Motor neuron (in vitro differentiated cells): ENCODE measurements at regions not wholly inside any gene's neighbourhood (a gene's known extent, or its start where the extent isn't known, plus 50 kb on each side); places are given as distances from the start of the nearest gene placed in this dataset.

Experiments used
- ATAC-seq, 8 experiments: fragments of 200-7000 bp; cut with Tn5 transposase; replicated peaks in 6 of 8; 2 replicates each; pipeline ENCODE4 v1.8.0; 2021; ENCODE audit warnings: mild to moderate bottlenecking in 8 of 8, moderate library complexity in 8 of 8
- H3K27ac ChIP-seq, 2 donors: fragments of 250-450 bp; sonication (Bioruptor Pico); 2 replicates each; pipeline ENCODE4 v1.9.0; 2021; ENCODE audit warnings: antibody characterized with exemption in 2 of 2, mild to moderate bottlenecking in 2 of 2, moderate library complexity in 1 of 2
- H3K4me1 ChIP-seq, 2 donors: fragments of 250-450 bp; sonication (Bioruptor Pico); replicated peaks in 1 of 2; 2 replicates each; pipeline ENCODE4 v1.6.1; 2021; ENCODE audit warnings: antibody characterized with exemption in 2 of 2, mild to moderate bottlenecking in 2 of 2, moderate library complexity in 1 of 2
- H3K4me3 ChIP-seq, 5 donors: fragments of 250-450 bp; sonication (Bioruptor Pico); 2 replicates each; pipeline ENCODE4 v1.9.0; 2021; ENCODE audit warnings: antibody characterized with exemption in 5 of 5, mild to moderate bottlenecking in 5 of 5, moderate library complexity in 4 of 5
- WGBS, 10 experiments: fragments of 450-650 bp; shearing (Covaris generic); methylation state at CpG; one replicate each; pipeline ENCODE4 v1.0.0; 2022; 5-methylcytosine and 5-hydroxymethylcytosine counted together
- in situ Hi-C, 9 experiments: fragments of 400-800 bp; cut with MboI; loops; one replicate each; pipeline ENCODE4 v1.15.0; 2021; ENCODE audit warnings: low sequenced_read_pairs in 9 of 9, low pct_unique_long_range_greater_than_20kb in 2 of 9; ENCODE audit not compliant: unreplicated experiment in 9 of 9

GRCh38 chr20:60486315-60486714 is 528.1 kb downstream of the CDH26 start:
- no peak overlapping the region for H3K27ac ChIP-seq
- in situ Hi-C loops = no loop called here
- WGBS, 10 experiments = 20 to 94% (median 88%) methylated on average over 1 to 8 of the region's 10 CpGs; no CpG with 5 or more reads in 2 of the 10 experiments
- H3K4me1 ChIP-seq = peaks cover 20 to 24% of the 10 kb centered on the region in 2 donors
- ATAC-seq = no peak
- H3K4me3 ChIP-seq = no peak overlapping the region

- peaks cover 20 to 25% of the 10 kb centered on the region in 2 donors for H3K4me1 ChIP-seq
- H3K27ac ChIP-seq = no peak overlapping the region
- peak in 3 of 8 experiments; percentile 13 to 87 (median 84) for ATAC-seq
- no peak overlapping the region for H3K4me3 ChIP-seq
- WGBS, 10 experiments = 6 to 91% (median 60%) methylated on average over 1 to 5 of the region's 8 CpGs; no CpG with 5 or more reads in 3 of the 10 experiments
- in situ Hi-C loops = no loop called here
These were observed 528.7 kb downstream of the CDH26 start for GRCh38 chr20:60486937-60487336.

- peak in 6 of 8 experiments; percentile 30 to 89 (median 64) for ATAC-seq
- H3K4me1 ChIP-seq = peaks cover 24 to 28% of the 10 kb centered on the region in 2 donors
- peak overlapping the region; percentile 4 to 53 for H3K27ac ChIP-seq
- in situ Hi-C loops = no loop called here
- WGBS, 10 experiments = 0 to 93% (median 62%) methylated on average over 2 to 6 of the region's 8 CpGs; no CpG with 5 or more reads in 2 of the 10 experiments
- no peak overlapping the region for H3K4me3 ChIP-seq
These were observed 532.2 kb downstream of the CDH26 start for GRCh38 chr20:60490217-60491050.

GRCh38 chr20:60491051-60491581 is 532.9 kb downstream of the CDH26 start:
- no peak for ATAC-seq
- Histone ChIP-seq H3K27ac (peak overlapping the region; percentile 4 to 53), H3K4me3 (no peak overlapping the region), H3K4me1 (peaks cover 24 to 28% of the 10 kb centered on the region in 2 donors)
- WGBS, 10 experiments = 20 to 81% (median 49%) methylated on average over 1 to 5 of the region's 5 CpGs; no CpG with 5 or more reads in 4 of the 10 experiments
- in situ Hi-C loops = no loop called here

GRCh38 chr20:60494476-60494875 is 536.3 kb downstream of the CDH26 start:
- H3K27ac ChIP-seq = no peak overlapping the region
- H3K4me3 ChIP-seq = no peak overlapping the region
- ATAC-seq = no peak
- 20 to 96% (median 82%) methylated on average over 1 to 3 of the region's 3 CpGs; no CpG with 5 or more reads in 3 of the 10 experiments for WGBS, 10 experiments
- in situ Hi-C loops = no loop called here
- peaks cover 21 to 27% of the 10 kb centered on the region in 2 donors for H3K4me1 ChIP-seq

- H3K27ac ChIP-seq = no peak overlapping the region
- WGBS, 10 experiments = 0 to 100% (median 59%) methylated on average over 1 to 4 of the region's 4 CpGs
- ATAC-seq = no peak
These were observed 539.2 kb downstream of the CDH26 start for GRCh38 chr20:60497298-60498035.

GRCh38 chr20:60500038-60500701 is 541.9 kb downstream of the CDH26 start:
- Histone ChIP-seq H3K4me1 (no peaks in the 10 kb centered on the region), H3K27ac (no peak overlapping the region), H3K4me3 (no peak overlapping the region)
- 50 to 93% (median 81%) methylated on average over 1 to 3 of the region's 4 CpGs; no CpG with 5 or more reads in 7 of the 10 experiments for WGBS, 10 experiments
- ATAC-seq = no peak
- in situ Hi-C loops = no loop called here

More at GRCh38 chr20:60497298-60498035, 539.2 kb downstream of the CDH26 start:
- Histone ChIP-seq H3K4me1 (peaks cover 0 to 8% of the 10 kb centered on the region in 2 donors), H3K4me3 (no peak overlapping the region)
- in situ Hi-C loops = no loop called here

GRCh38 chr20:60501048-60501447 is 542.8 kb downstream of the CDH26 start:
- H3K4me1 ChIP-seq = no peaks in the 10 kb centered on the region
- no peak overlapping the region for H3K27ac ChIP-seq
- ATAC-seq = no peak
- in situ Hi-C loops = no loop called here
- WGBS, 10 experiments = 49 to 100% (median 81%) methylated on average over 1 to 2 of the region's 2 CpGs; no CpG with 5 or more reads in 3 of the 10 experiments
- H3K4me3 ChIP-seq = no peak overlapping the region

GRCh38 chr20:60502881-60503280 is 544.7 kb downstream of the CDH26 start:
- no peak for ATAC-seq
- H3K4me1 ChIP-seq = peaks cover 4 to 5% of the 10 kb centered on the region in 2 donors
- H3K4me3 ChIP-seq = no peak overlapping the region
- H3K27ac ChIP-seq = no peak overlapping the region
- in situ Hi-C loops = no loop called here
- WGBS, 10 experiments = 15 to 83% (median 63%) methylated on average over 1 to 5 of the region's 5 CpGs; no CpG with 5 or more reads in 1 of the 10 experiments

- ATAC-seq = no peak
- in situ Hi-C loops = no loop called here
- peaks cover 9 to 12% of the 10 kb centered on the region in 2 donors for H3K4me1 ChIP-seq
- 20 to 83% (median 58%) methylated on average over 1 to 3 of the region's 3 CpGs; no CpG with 5 or more reads in 3 of the 10 experiments for WGBS, 10 experiments
- no peak overlapping the region for H3K4me3 ChIP-seq
- no peak overlapping the region for H3K27ac ChIP-seq
These were observed 547.2 kb downstream of the CDH26 start for GRCh38 chr20:60505423-60505822.

- ATAC-seq = no peak
- no peak overlapping the region for H3K4me3 ChIP-seq
- in situ Hi-C loops = no loop called here
- peaks cover 9 to 12% of the 10 kb centered on the region in 2 donors for H3K4me1 ChIP-seq
- H3K27ac ChIP-seq = no peak overlapping the region
- WGBS, 10 experiments = 20 to 100% (median 78%) methylated on average over 1 to 3 of the region's 3 CpGs; no CpG with 5 or more reads in 2 of the 10 experiments
These were observed 547.8 kb downstream of the CDH26 start for GRCh38 chr20:60506061-60506460.

GRCh38 chr20:60507087-60507694 is 549.0 kb downstream of the CDH26 start:
- H3K4me3 ChIP-seq = no peak overlapping the region
- in situ Hi-C loops = no loop called here
- WGBS, 10 experiments = 0 to 74% (median 43%) methylated on average over 1 to 9 of the region's 9 CpGs; no CpG with 5 or more reads in 1 of the 10 experiments
- H3K27ac ChIP-seq = no peak overlapping the region
- H3K4me1 ChIP-seq = peaks cover 9 to 14% of the 10 kb centered on the region in 2 donors
- peak; percentile 37 to 99 (median 92) for ATAC-seq
